ENCODE measurements at regions not wholly inside any gene's neighbourhood (a gene's known extent, or its start where the extent isn't known, plus 50 kb on each side); places are given as distances from the start of the nearest gene placed in this dataset.

- Histone ChIP-seq H3K4me1 (0 out of 2 replicates have a peak, but pooled peaks cover 6% of the 10 kb centered on the region), H3K27me3 (no peaks in the 10 kb centered on the region), H3K36me3 (no peaks in the 10 kb centered on the region), H3K4me2 (no peak overlapping the region), H3K9me3 (peaks cover 6% of the 10 kb centered on the region), H3K9ac (no peak overlapping the region), H4K20me1 (no peaks in the 10 kb centered on the region), H3K27ac (no peak overlapping the region), H3K4me3 (no peak overlapping the region)
- TF ChIP-seq Cebpa-rat (IDR thresholded peaks at IDR 0.05), result no peak
Measured at GRCh38 chr2:129248198-129248597, 731.3 kb upstream of the RAB6C start.

GRCh38 chr2:129252781-129253460, 726.5 kb upstream of the RAB6C start:
- Histone ChIP-seq H3K9me3 (0 out of 2 replicates have a peak, but pooled peaks cover 1% of the 10 kb centered on the region), H3K9ac (no peak overlapping the region), H3K4me2 (no peak overlapping the region), H3K36me3 (no peaks in the 10 kb centered on the region), H3K4me3 (no peak overlapping the region), H3K27me3 (no peaks in the 10 kb centered on the region), H3K27ac (no peak overlapping the region), H3K4me1 (0 out of 2 replicates have a peak, but pooled peaks cover 6% of the 10 kb centered on the region), H4K20me1 (no peaks in the 10 kb centered on the region)
- TF ChIP-seq Cebpa-rat (IDR thresholded peaks at IDR 0.05), result no peak

GRCh38 chr2:129253461-129253812, 726.0 kb upstream of the RAB6C start:
- no peak overlapping the region for H3K4me2 ChIP-seq
- no peaks in the 10 kb centered on the region for H4K20me1 ChIP-seq
- H3K36me3 ChIP-seq, result no peaks in the 10 kb centered on the region
- no peak for TF ChIP-seq Cebpa-rat (IDR thresholded peaks at IDR 0.05)
- no peak overlapping the region for H3K4me3 ChIP-seq
- H3K9ac ChIP-seq, result no peak overlapping the region
- no peaks in the 10 kb centered on the region for H3K27me3 ChIP-seq
- H3K4me1 ChIP-seq, result 0 out of 2 replicates have a peak, but pooled peaks cover 6% of the 10 kb centered on the region
- H3K9me3 ChIP-seq, result peaks cover 6% of the 10 kb centered on the region
- no peak overlapping the region for H3K27ac ChIP-seq

GRCh38 chr2:129254718-129255117, 724.7 kb upstream of the RAB6C start:
- Histone ChIP-seq H4K20me1 (no peaks in the 10 kb centered on the region), H3K36me3 (no peaks in the 10 kb centered on the region), H3K9ac (no peak overlapping the region), H3K4me1 (0 out of 2 replicates have a peak, but pooled peaks cover 6% of the 10 kb centered on the region), H3K4me2 (no peak overlapping the region), H3K27ac (no peak overlapping the region), H3K27me3 (no peaks in the 10 kb centered on the region), H3K4me3 (no peak overlapping the region), H3K9me3 (peaks cover 17% of the 10 kb centered on the region)
- TF ChIP-seq Cebpa-rat (IDR thresholded peaks at IDR 0.05), result no peak

GRCh38 chr2:129255610-129256313, 723.7 kb upstream of the RAB6C start:
- peaks cover 17% of the 10 kb centered on the region for H3K9me3 ChIP-seq
- H4K20me1 ChIP-seq, result no peaks in the 10 kb centered on the region
- no peaks in the 10 kb centered on the region for H3K36me3 ChIP-seq
- no peaks in the 10 kb centered on the region for H3K27me3 ChIP-seq
- no peak overlapping the region for H3K9ac ChIP-seq
- H3K4me1 ChIP-seq, result 0 out of 2 replicates have a peak, but pooled peaks cover 6% of the 10 kb centered on the region
- TF ChIP-seq Cebpa-rat (IDR thresholded peaks at IDR 0.05), result no peak
- H3K4me2 ChIP-seq, result no peak overlapping the region
- no peak overlapping the region for H3K27ac ChIP-seq
- no peak overlapping the region for H3K4me3 ChIP-seq

GRCh38 chr2:129256642-129257041, 722.8 kb upstream of the RAB6C start:
- no peak overlapping the region for H3K4me3 ChIP-seq

GRCh38 chr2:129262934-129263333, 716.5 kb upstream of the RAB6C start:
- Histone ChIP-seq H3K27me3 (no peaks in the 10 kb centered on the region), H3K9ac (no peak overlapping the region)

More at GRCh38 chr2:129256642-129257041, 722.8 kb upstream of the RAB6C start:
- Histone ChIP-seq H3K9me3 (peaks cover 17% of the 10 kb centered on the region), H3K27me3 (no peaks in the 10 kb centered on the region), H3K4me2 (no peak overlapping the region), H3K36me3 (no peaks in the 10 kb centered on the region), H3K9ac (no peak overlapping the region), H3K4me1 (0 out of 2 replicates have a peak, but pooled peaks cover 6% of the 10 kb centered on the region), H4K20me1 (no peaks in the 10 kb centered on the region), H3K27ac (no peak overlapping the region)
- no peak for TF ChIP-seq Cebpa-rat (IDR thresholded peaks at IDR 0.05)

GRCh38 chr2:129263939-129264338, 715.5 kb upstream of the RAB6C start:
- no peak for TF ChIP-seq Cebpa-rat (IDR thresholded peaks at IDR 0.05)

More at GRCh38 chr2:129262934-129263333, 716.5 kb upstream of the RAB6C start:
- no peak for TF ChIP-seq Cebpa-rat (IDR thresholded peaks at IDR 0.05)
- no peaks in the 10 kb centered on the region for H4K20me1 ChIP-seq
- H3K4me1 ChIP-seq, result no peaks in the 10 kb centered on the region
- H3K4me2 ChIP-seq, result no peak overlapping the region
- H3K27ac ChIP-seq, result no peak overlapping the region
- H3K4me3 ChIP-seq, result no peak overlapping the region
- H3K36me3 ChIP-seq, result no peaks in the 10 kb centered on the region
- H3K9me3 ChIP-seq, result peaks cover 30% of the 10 kb centered on the region

GRCh38 chr2:129267559-129267958, 711.9 kb upstream of the RAB6C start:
- H4K20me1 ChIP-seq, result no peaks in the 10 kb centered on the region
- H3K9me3 ChIP-seq, result peaks cover 20% of the 10 kb centered on the region
- H3K27me3 ChIP-seq, result no peaks in the 10 kb centered on the region
- H3K36me3 ChIP-seq, result no peaks in the 10 kb centered on the region
- H3K4me1 ChIP-seq, result no peaks in the 10 kb centered on the region
- no peak overlapping the region for H3K9ac ChIP-seq
- no peak overlapping the region for H3K4me2 ChIP-seq
- no peak overlapping the region for H3K4me3 ChIP-seq
- TF ChIP-seq Cebpa-rat (IDR thresholded peaks at IDR 0.05), result no peak
- no peak overlapping the region for H3K27ac ChIP-seq

More at GRCh38 chr2:129263939-129264338, 715.5 kb upstream of the RAB6C start:
- no peak overlapping the region for H3K9ac ChIP-seq
- H3K27me3 ChIP-seq, result no peaks in the 10 kb centered on the region
- H3K4me3 ChIP-seq, result no peak overlapping the region
- H3K27ac ChIP-seq, result no peak overlapping the region
- H3K4me1 ChIP-seq, result no peaks in the 10 kb centered on the region
- no peak overlapping the region for H3K4me2 ChIP-seq
- no peaks in the 10 kb centered on the region for H3K36me3 ChIP-seq
- H3K9me3 ChIP-seq, result peaks cover 20% of the 10 kb centered on the region
- no peaks in the 10 kb centered on the region for H4K20me1 ChIP-seq

All from BLaER1 (cell line).